ENCODE measurements at regions not wholly inside any gene's neighbourhood (a gene's known extent, or its start where the extent isn't known, plus 50 kb on each side); places are given as distances from the start of the nearest gene placed in this dataset.

- no peak for TF ChIP-seq CTCF (conservative IDR thresholded peaks at IDR 0.05; ENCODE audit: low read depth, low read length)
- no peak for TF ChIP-seq EZH2 (IDR thresholded peaks at IDR 0.05; ENCODE audit: borderline replicate concordance, low read depth, low read length, poor library complexity, severe bottlenecking)
These were observed 73.4 kb upstream of the NR4A3 start for GRCh38 chr9:99748266-99748665.

All from A673 (cell line).